HEK293 (cell line): ENCODE measurements at regions not wholly inside any gene's neighbourhood (a gene's known extent, or its start where the extent isn't known, plus 50 kb on each side); places are given as distances from the start of the nearest gene placed in this dataset.

Experiments used
- BCL11A ChIP-seq: fragments of 450-650 bp; formaldehyde crosslinking; IDR thresholded peaks from 2 replicates; pipeline ENCODE4 v1.5.1; 2016; ENCODE audit warnings: low read depth, missing biosample characterization, missing genetic modification characterization
- GLIS1 ChIP-seq: fragments of 450-650 bp; formaldehyde crosslinking; IDR thresholded peaks from 2 replicates; pipeline ENCODE4 v1.5.1; 2016; ENCODE audit warnings: missing biosample characterization, missing genetic modification characterization
- HIC1 ChIP-seq: fragments of 450-650 bp; formaldehyde crosslinking; IDR thresholded peaks from 2 replicates; pipeline ENCODE4 v1.5.1; 2016; ENCODE audit warnings: missing biosample characterization, missing genetic modification characterization
- HOXD13 ChIP-seq: sonication (generic); formaldehyde crosslinking; IDR thresholded peaks from 2 replicates; pipeline ENCODE4 v1.8.0; 2022; ENCODE audit warnings: missing genetic modification reagents, borderline replicate concordance
- IKZF3 ChIP-seq: fragments of 450-650 bp; IDR thresholded peaks from 2 replicates; pipeline ENCODE4 v1.5.0; 2018; ENCODE audit warnings: missing biosample characterization, mild to moderate bottlenecking, missing genetic modification characterization, moderate library complexity
- MEIS1 ChIP-seq: sonication (generic); formaldehyde crosslinking; IDR thresholded peaks from 2 replicates; pipeline ENCODE4 v1.8.1; 2022; ENCODE audit warnings: missing genetic modification reagents, mild to moderate bottlenecking, borderline replicate concordance
- PRDM4 ChIP-seq: fragments of 450-650 bp; formaldehyde crosslinking; IDR thresholded peaks from 2 replicates; pipeline ENCODE4 v1.5.1; 2017; ENCODE audit warnings: missing biosample characterization, missing genetic modification characterization
- REST ChIP-seq: fragments of 450-650 bp; formaldehyde crosslinking; IDR thresholded peaks from 2 replicates; pipeline ENCODE4 v1.5.1; 2016; ENCODE audit warnings: missing biosample characterization, missing genetic modification characterization
- SP2 ChIP-seq: fragments of 450-650 bp; formaldehyde crosslinking; IDR thresholded peaks from 2 replicates; pipeline ENCODE4 v1.5.1; 2016; ENCODE audit warnings: missing biosample characterization, missing genetic modification characterization
- SP3 ChIP-seq: fragments of 450-650 bp; formaldehyde crosslinking; IDR thresholded peaks from 2 replicates; pipeline ENCODE4 v1.5.1; 2016; ENCODE audit warnings: missing biosample characterization, missing genetic modification characterization
- SP7 ChIP-seq: fragments of 450-650 bp; formaldehyde crosslinking; IDR thresholded peaks from 2 replicates; pipeline ENCODE4 v1.5.1; 2016; ENCODE audit warnings: missing biosample characterization, missing genetic modification characterization
- WT1 ChIP-seq: fragments of 450-650 bp; formaldehyde crosslinking; IDR thresholded peaks from 2 replicates; pipeline ENCODE4 v1.5.1; 2016; ENCODE audit warnings: missing biosample characterization, missing genetic modification characterization
- YY1 ChIP-seq: fragments of 450-650 bp; formaldehyde crosslinking; IDR thresholded peaks from 2 replicates; pipeline ENCODE4 v1.5.1; 2018; ENCODE audit warnings: missing biosample characterization, missing genetic modification characterization
- ZBTB11 ChIP-seq: fragments of 450-650 bp; formaldehyde crosslinking; conservative IDR thresholded peaks from 2 replicates; pipeline ENCODE4 v1.5.1; 2016; ENCODE audit warnings: low read depth, missing biosample characterization, missing genetic modification characterization
- ZBTB8A ChIP-seq: fragments of 450-650 bp; formaldehyde crosslinking; IDR thresholded peaks from 2 replicates; pipeline ENCODE4 v1.5.1; 2016; ENCODE audit warnings: missing biosample characterization, missing genetic modification characterization
- ZFHX2 ChIP-seq: fragments of 450-650 bp; formaldehyde crosslinking; conservative IDR thresholded peaks from 2 replicates; pipeline ENCODE4 v1.5.1; 2016; ENCODE audit warnings: missing biosample characterization, missing genetic modification characterization
- ZNF112 ChIP-seq: fragments of 450-650 bp; formaldehyde crosslinking; IDR thresholded peaks from 2 replicates; pipeline ENCODE4 v1.5.0; 2017; ENCODE audit warnings: missing biosample characterization, missing genetic modification characterization
- ZNF362 ChIP-seq: fragments of 450-650 bp; formaldehyde crosslinking; IDR thresholded peaks from 2 replicates; pipeline ENCODE4 v1.5.1; 2016; ENCODE audit warnings: missing biosample characterization, missing genetic modification characterization
- ZNF366 ChIP-seq: fragments of 450-650 bp; formaldehyde crosslinking; conservative IDR thresholded peaks from 2 replicates; pipeline ENCODE4 v1.5.1; 2016; ENCODE audit warnings: missing biosample characterization, missing genetic modification characterization
- ZNF404 ChIP-seq: fragments of 450-650 bp; formaldehyde crosslinking; IDR thresholded peaks from 2 replicates; pipeline ENCODE4 v1.5.1; 2017; ENCODE audit warnings: missing biosample characterization, missing genetic modification characterization
- ZNF48 ChIP-seq: fragments of 450-650 bp; formaldehyde crosslinking; IDR thresholded peaks from 2 replicates; pipeline ENCODE4 v1.5.1; 2016; ENCODE audit warnings: missing biosample characterization, missing genetic modification characterization
- ZNF596 ChIP-seq: fragments of 450-650 bp; IDR thresholded peaks from 2 replicates; pipeline ENCODE4 v1.5.0; 2018; ENCODE audit warnings: missing biosample characterization, mild to moderate bottlenecking, missing genetic modification characterization, moderate library complexity
- ZNF623 ChIP-seq: fragments of 450-650 bp; formaldehyde crosslinking; IDR thresholded peaks from 2 replicates; pipeline ENCODE4 v1.5.1; 2016; ENCODE audit warnings: missing biosample characterization, missing genetic modification characterization
- ZNF664 ChIP-seq: fragments of 450-650 bp; formaldehyde crosslinking; IDR thresholded peaks from 2 replicates; pipeline ENCODE4 v1.5.1; 2016; ENCODE audit warnings: missing biosample characterization, missing genetic modification characterization
- ZNF747 ChIP-seq: fragments of 450-650 bp; formaldehyde crosslinking; IDR thresholded peaks from 2 replicates; pipeline ENCODE4 v1.5.1; 2016; ENCODE audit warnings: missing biosample characterization, missing genetic modification characterization

- peak; percentile 76 for TF ChIP-seq HIC1
- TF ChIP-seq GLIS1 (tag by site-specific recombination) = peak; percentile 80
- TF ChIP-seq IKZF3 (tag by site-specific recombination) = no peak; the same call in 1 of the 2 replicates
- no peak for TF ChIP-seq ZNF596
- no peak for TF ChIP-seq ZNF112
- no peak for TF ChIP-seq ZNF404
- peak; percentile 79 for TF ChIP-seq ZFHX2 (tag by site-specific recombination)
- no peak for TF ChIP-seq ZNF48 (tag by site-specific recombination)
- no peak for TF ChIP-seq ZNF664 (tag by site-specific recombination)
- no peak for TF ChIP-seq MEIS1
- 0 out of 2 replicates have a peak, but pooled peaks have one; percentile 47 for TF ChIP-seq SP7 (tag by site-specific recombination)
- TF ChIP-seq WT1 = peak; percentile 31
- TF ChIP-seq SP2 = peak; percentile 56; the same call in 1 of the 2 replicates
- 0 out of 2 replicates have a peak, but pooled peaks have one; percentile 9 for TF ChIP-seq ZNF366 (tag by site-specific recombination)
- peak; percentile 91 for TF ChIP-seq ZBTB8A (tag by site-specific recombination)
- peak; percentile 36; the same call in 1 of the 2 replicates for TF ChIP-seq ZBTB11 (tag by site-specific recombination)
- TF ChIP-seq HOXD13 (CRISPR knock-in tag) = no peak
- peak; percentile 57 for TF ChIP-seq SP3 (tag by site-specific recombination)
- no peak for TF ChIP-seq ZNF747
- no peak for TF ChIP-seq ZNF362 (tag by site-specific recombination)
- TF ChIP-seq BCL11A (tag by site-specific recombination) = no peak
- no peak for TF ChIP-seq ZNF623 (tag by site-specific recombination)
- peak; percentile 15; the same call in 1 of the 2 replicates for TF ChIP-seq YY1 (tag by site-specific recombination)
- peak; percentile 47 for TF ChIP-seq REST
- TF ChIP-seq PRDM4 (tag by site-specific recombination) = 0 out of 2 replicates have a peak, but pooled peaks have one; percentile 18
These were observed 276.1 kb upstream of the NEBL start (continued) for GRCh38 chr10:21172930-21173801.
